H1 (cell line): ENCODE measurements at regions not wholly inside any gene's neighbourhood (a gene's known extent, or its start where the extent isn't known, plus 50 kb on each side); places are given as distances from the start of the nearest gene placed in this dataset.

Experiments
- CHD2 ChIP-seq: IDR thresholded peaks from 2 replicates; pipeline ENCODE4 v1.6.1; 2012; ENCODE audit warnings: low read length, improper control_type of control experiment
- CREB1 ChIP-seq: IDR thresholded peaks from 2 replicates; pipeline ENCODE4 v1.6.1; 2012; ENCODE audit warnings: inconsistent platforms

GRCh38 chr5:115394531-115394930 is 98.1 kb upstream of the CCDC112 start (continued):
- TF ChIP-seq CHD2 (no peak), CREB1 (no peak)
